PC-9 (cell line): ENCODE measurements at regions not wholly inside any gene's neighbourhood (a gene's known extent, or its start where the extent isn't known, plus 50 kb on each side); places are given as distances from the start of the nearest gene placed in this dataset.

ENCODE experiments used
- EZH2 ChIP-seq: fragments of 200-600 bp; sonication (generic); IDR thresholded peaks from 2 replicates; pipeline ENCODE4 v1.8.0; 2017; ENCODE audit warnings: antibody characterized with exemption, low read depth
- TF ChIP-seq, protein P1 (sequence below): fragments of 200-600 bp; sonication (generic); conservative IDR thresholded peaks from 2 replicates; pipeline ENCODE4 v1.6.1; 2017; ENCODE audit warnings: mixed run types, antibody characterized with exemption, mild to moderate bottlenecking, moderate library complexity

- TF ChIP-seq, protein P1, sequence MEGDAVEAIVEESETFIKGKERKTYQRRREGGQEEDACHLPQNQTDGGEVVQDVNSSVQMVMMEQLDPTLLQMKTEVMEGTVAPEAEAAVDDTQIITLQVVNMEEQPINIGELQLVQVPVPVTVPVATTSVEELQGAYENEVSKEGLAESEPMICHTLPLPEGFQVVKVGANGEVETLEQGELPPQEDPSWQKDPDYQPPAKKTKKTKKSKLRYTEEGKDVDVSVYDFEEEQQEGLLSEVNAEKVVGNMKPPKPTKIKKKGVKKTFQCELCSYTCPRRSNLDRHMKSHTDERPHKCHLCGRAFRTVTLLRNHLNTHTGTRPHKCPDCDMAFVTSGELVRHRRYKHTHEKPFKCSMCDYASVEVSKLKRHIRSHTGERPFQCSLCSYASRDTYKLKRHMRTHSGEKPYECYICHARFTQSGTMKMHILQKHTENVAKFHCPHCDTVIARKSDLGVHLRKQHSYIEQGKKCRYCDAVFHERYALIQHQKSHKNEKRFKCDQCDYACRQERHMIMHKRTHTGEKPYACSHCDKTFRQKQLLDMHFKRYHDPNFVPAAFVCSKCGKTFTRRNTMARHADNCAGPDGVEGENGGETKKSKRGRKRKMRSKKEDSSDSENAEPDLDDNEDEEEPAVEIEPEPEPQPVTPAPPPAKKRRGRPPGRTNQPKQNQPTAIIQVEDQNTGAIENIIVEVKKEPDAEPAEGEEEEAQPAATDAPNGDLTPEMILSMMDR, result no peak
- TF ChIP-seq EZH2, result no peak
Observed at GRCh38 chr4:59127006-59127405, 2016.8 kb upstream of the IGFBP7 start.
